ENCODE measurements at regions not wholly inside any gene's neighbourhood (a gene's known extent, or its start where the extent isn't known, plus 50 kb on each side); places are given as distances from the start of the nearest gene placed in this dataset.

- TF ChIP-seq CTCF (conservative IDR thresholded peaks at IDR 0.05; ENCODE audit: low read depth, low read length) (peak; percentile 32; the same call in 1 of the 2 replicates), EZH2 (IDR thresholded peaks at IDR 0.05; ENCODE audit: low read length, unreplicated experiment) (no peak)
Observed at GRCh38 chrX:25968920-25969319, 169.2 kb upstream of the MAGEB18 start.
